C4-2B (cell line): ENCODE measurements at regions not wholly inside any gene's neighbourhood (a gene's known extent, or its start where the extent isn't known, plus 50 kb on each side); places are given as distances from the start of the nearest gene placed in this dataset.
"Not testable (repeated sequence)": the region's sequence is repeated elsewhere in the genome, so short reads cannot be mapped to it uniquely, and the experiment has no call there.

ENCODE experiments used
- H3K27ac ChIP-seq: fragments of 450-650 bp; 2 replicates; pipeline ENCODE4 v1.5.1; 2017
- CTCF ChIP-seq: fragments of 450-650 bp; conservative IDR thresholded peaks from 2 replicates; pipeline ENCODE4 v1.5.1; 2017; ENCODE audit warnings: mild to moderate bottlenecking
- ZFX ChIP-seq: fragments of 450-650 bp; IDR thresholded peaks from 2 replicates; pipeline ENCODE4 v1.6.1; 2017

GRCh38 chr12:87332987-87333726 lies 696.0 kb downstream of the C12orf50 start:
- H3K27ac ChIP-seq, result no peak overlapping the region
- TF ChIP-seq CTCF (no peak), ZFX (no peak)

GRCh38 chr12:87330071-87330555 lies 699.1 kb downstream of the C12orf50 start:
- H3K27ac ChIP-seq, result not testable (repeated sequence)

- no peak overlapping the region for H3K27ac ChIP-seq
- TF ChIP-seq CTCF (no peak), ZFX (no peak)
Measured at GRCh38 chr12:87329076-87329863, 699.9 kb downstream of the C12orf50 start.

- TF ChIP-seq ZFX, result no peak
- no peak for TF ChIP-seq CTCF
- H3K27ac ChIP-seq, result no peak overlapping the region
Measured at GRCh38 chr12:87323369-87323768, 705.8 kb downstream of the C12orf50 start.

- TF ChIP-seq CTCF, result no peak
- no peak for TF ChIP-seq ZFX
- H3K27ac ChIP-seq, result no peak overlapping the region
Measured at GRCh38 chr12:87320724-87321123, 708.5 kb downstream of the C12orf50 start.

GRCh38 chr12:87317302-87317701 lies 711.9 kb downstream of the C12orf50 start:
- no peak overlapping the region for H3K27ac ChIP-seq
- TF ChIP-seq ZFX, result no peak
- TF ChIP-seq CTCF, result no peak

- TF ChIP-seq CTCF (no peak), ZFX (no peak)
- H3K27ac ChIP-seq, result no peak overlapping the region
Measured at GRCh38 chr12:87311206-87311605, 718.0 kb downstream of the C12orf50 start.
